Hematopoietic multipotent progenitor cell treated with erythropoietin and hydrocortisone succinate and interleukin-3 and kit ligand, for 6 days (in vitro differentiated cells): ENCODE measurements at regions not wholly inside any gene's neighbourhood (a gene's known extent, or its start where the extent isn't known, plus 50 kb on each side); places are given as distances from the start of the nearest gene placed in this dataset.

ENCODE experiments used
- DNase-seq: peaks from one replicate; pipeline ENCODE4 v3.0.0-alpha.2; 2015

GRCh38 chr1:39085174-39085573 is 59.0 kb downstream of the NDUFS5 start:
- no peak for DNase-seq

DNA sequence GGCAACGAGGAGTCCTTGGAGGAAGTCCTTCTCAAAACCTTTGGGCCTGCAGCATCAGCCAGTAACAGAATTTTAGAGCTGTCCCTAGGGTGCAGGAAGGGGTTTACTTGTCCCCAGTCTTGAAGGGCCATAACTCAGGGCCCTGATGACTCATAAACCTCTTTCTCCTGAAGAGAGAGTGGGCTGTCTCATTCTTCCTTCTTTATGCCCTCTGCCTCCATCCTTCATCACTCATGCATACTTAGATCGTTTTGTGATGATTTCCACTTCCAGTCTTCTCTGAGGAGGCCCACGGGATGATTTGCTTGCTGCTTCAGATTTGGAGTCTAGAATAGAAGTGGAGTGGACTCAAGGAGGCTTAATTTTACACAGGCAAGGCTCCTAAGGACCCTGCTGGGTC is 60.2 kb downstream of the NDUFS5 start:
- no peak for DNase-seq

DNA sequence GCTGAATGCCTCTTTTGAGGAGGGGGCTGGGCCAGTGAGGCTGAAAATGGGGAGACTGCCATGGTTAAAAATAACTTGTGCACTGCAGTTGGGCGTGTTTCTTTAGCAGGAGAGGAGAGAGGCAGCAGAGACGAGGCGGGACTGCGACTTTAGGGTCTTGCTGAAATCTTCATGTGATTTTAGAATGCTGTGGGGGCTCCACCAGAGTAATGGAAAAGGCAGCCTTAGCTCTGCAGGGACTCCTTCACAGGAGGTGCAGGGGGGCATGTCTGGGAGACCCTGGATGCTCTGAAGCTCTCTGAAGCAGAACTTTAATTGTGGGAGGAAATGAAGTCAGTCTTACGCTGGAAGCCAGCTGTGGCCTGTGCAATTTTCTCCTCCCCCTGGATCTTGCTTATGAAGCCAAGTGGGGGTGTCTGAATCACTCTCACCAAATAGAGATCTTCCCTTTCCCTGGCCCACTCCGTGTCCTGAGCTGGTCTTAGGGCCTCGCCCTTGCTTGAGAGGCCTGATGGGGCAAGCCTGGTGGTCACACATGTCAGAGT is 60.8 kb downstream of the NDUFS5 start:
- DNase-seq, result no peak

- DNase-seq, result no peak
Measured at GRCh38 chr1:39087435-39087834, 61.3 kb downstream of the NDUFS5 start.

DNA sequence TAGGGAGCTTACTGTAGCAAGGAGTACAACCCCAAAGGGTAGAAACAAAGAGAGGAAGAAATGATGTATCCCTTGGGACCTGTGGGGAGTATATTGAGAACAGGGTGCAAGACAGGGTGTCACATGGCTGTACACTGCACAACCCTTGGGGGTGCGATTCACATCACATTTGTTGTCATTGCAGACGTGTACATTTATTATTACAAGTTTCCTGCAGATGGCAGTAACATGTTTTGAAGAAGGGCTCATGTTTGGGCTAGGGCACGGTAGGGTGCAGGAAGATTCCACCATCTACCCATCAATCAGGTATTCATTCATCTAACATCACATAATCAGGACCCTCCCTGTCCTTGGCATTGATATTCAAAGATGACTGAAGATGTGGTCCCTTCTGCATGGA is 62.5 kb downstream of the NDUFS5 start:
- peak; percentile 42 for DNase-seq

DNA sequence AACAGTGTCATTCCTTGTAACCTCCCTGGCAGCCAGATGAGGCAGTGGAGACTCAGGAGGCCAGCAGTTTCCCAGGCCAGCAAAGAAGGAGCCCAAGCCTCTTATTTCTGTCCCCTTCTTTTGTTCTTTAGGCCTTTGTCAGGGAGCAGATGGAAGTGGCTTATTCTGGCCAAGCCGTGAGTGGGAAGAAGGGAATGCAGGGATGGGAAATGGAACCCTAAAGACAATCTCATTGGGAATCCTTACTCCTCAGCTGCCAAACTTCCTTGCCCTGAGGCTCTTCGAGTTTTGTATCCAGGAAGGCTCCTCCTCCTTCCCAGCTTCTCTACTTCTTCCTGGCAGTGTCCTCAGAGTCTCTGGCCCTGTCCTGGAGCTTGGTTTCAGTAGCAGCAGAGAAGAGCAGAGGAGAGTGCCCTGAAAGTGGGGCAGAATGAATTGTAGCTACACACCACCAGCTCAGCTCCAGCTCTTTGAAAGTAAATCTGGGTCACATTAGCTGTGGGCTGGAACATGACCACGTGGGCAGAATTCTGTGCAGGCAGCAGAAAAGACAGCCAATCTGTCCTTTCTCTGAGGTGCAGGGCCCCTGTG is 63.9 kb downstream of the NDUFS5 start:
- DNase-seq, result no peak

DNA sequence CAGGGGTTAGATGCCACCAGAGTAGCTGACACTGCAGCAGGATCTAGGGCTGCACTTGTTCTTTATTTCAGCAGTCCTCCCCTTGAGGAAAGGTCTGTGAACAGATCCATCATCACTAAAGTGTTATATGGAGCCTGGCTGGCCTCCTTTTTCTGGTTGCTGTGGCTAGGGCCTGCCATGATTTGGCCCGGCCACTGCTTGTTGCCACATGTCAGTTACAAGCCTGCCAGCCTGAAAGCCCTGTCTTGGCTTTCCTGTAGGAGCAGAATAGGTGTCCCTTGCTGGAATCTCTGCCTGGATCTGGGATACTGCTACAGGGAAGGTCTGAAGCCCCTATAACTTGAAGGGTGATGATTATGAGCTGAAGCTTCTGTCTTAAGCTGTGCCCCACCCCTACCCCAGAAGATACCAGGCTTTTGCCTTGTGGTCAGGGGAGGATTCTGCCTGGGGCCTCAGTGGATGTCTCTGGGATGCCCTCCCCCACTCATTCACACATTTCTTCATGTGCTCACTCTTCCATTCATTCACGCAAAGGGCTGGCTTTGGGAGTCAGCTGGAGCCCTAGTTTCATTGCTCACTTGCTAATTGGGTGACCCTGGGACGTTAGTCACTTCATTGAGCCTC is 64.7 kb downstream of the NDUFS5 start:
- DNase-seq, result peak; percentile 73

GRCh38 chr1:39091845-39092645 is 65.9 kb downstream of the NDUFS5 start:
- DNase-seq, result peak; percentile 93

- no peak for DNase-seq
Measured at GRCh38 chr1:39094685-39095084, 68.5 kb downstream of the NDUFS5 start.

DNA sequence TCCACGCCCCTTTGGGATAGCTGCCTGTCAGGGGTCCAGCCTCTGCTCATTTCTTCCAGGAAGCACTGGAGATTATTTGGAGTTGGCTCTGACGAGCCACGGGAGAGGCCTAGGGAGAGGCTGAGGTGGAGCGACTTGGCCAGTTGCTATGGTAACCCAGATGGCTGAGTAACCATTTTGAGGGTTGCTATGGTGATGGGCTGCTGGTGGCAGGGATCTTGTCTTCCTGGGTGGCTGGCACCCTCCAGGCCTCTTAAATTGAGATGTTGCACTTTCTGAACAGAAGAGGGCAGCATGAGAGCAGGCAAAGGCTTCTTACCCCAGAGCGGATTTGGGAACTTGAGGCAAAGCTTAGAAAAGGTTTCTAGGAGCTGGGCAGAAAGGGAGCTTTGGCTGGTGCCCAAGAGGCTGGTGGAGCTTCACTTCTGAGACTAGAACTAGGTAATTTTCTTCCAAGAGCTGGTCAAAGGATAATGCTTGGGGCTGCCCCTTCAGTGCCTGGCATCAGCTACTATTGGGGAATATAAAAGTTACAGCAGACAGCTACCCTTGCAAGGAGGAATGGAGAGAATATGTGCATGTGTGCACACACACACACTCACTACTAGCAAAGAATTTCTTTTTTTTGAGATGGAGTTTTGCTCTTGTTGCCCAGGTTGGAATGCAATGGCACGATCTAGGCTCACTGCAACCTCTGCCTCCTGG is 72.5 kb downstream of the NDUFS5 start:
- DNase-seq, result peak; percentile 92

- DNase-seq, result peak; percentile 85
Measured at GRCh38 chr1:39102537-39103327, 76.6 kb downstream of the NDUFS5 start.

- DNase-seq, result no peak
Measured at GRCh38 chr1:39103328-39104157, 77.4 kb downstream of the NDUFS5 start.

DNA sequence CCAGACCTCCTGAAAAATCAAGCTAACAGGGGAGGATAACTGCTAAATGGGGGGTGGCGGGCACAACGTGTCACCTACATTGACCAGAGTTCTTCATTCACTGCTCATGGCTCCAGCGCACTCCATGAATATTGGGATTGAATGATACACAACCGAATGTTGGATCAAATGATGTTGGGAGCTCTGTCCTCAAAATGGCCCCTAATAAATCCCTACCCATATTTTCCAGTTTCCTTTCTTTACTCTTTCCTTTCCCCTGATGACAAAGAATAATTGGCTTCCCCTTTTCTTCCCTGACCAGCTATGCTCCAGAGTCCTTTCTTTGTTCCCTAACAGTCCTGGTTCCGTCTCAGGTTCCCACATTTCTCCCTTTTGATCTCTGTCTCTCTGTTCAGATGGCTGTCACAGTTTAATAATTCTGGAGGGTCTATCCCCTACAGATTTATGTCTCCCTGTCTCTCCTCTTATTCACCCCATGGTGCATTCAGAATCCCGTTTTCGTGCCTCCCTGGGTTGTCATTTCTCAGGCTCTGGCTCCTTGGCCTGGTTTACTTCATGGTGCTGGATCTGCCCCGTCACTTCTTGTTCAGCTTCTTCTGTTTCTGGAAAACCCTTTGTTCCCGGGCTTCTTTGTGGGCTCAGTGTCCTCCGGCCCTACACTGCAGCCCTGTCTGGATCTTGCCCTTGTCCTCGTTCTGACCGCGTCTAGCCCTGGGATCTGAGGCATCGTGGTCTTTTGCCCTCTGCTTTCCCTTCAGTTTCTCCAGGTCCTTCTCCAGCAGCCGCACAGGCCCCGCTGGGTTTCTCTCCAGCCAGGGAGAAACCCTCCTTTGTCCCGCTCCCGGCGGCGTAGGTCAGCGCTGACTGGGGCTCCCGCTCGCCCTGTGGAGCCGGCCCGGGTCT is 78.3 kb downstream of the NDUFS5 start:
- no peak for DNase-seq

GRCh38 chr1:39105061-39105840 is 79.1 kb downstream of the NDUFS5 start:
- peak; percentile 71 for DNase-seq

DNA sequence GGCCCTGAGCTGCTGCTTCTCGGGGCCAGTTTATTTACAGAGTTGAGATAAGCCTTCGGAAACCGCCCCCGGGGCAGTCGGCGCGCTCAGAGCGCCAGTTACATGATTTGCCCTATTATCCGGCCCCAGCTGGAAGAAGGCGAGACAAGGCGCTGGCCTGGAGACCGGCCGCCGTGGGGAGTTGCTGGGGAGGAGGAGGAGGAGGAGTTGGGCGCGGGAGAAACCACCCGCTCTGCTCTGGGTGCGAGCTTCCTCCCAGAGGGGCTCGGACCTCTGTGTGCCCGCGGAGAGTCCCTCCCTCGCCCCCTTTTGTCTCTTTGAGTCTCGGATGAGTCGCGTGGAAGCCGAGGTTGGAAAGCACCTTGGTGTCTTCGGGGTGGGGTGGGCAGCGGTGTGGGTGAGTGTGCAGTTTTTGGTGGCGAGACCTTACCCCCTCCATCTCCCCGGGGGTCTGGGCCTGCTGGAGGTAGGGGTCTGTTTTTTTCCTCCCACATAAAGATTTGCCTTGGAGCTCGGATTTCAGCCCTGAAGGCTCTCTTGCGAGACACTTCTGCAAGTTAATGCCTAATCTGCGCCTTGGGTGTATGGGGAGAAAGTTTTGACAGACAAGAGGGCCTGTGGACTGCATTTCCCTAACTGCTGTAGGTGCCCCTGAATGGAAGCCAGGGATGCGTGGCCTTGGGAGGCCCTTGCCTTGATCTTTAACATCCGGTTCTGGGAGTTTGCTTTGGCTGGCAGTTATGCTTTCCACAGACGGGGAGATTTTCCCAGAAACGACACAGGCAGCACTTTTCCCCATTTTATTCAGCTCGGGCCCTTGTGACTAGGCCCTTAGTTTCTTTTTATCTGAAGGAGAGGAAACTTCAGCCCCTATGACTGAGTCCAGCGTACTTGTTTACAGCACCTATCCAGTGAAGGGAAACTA is 80.0 kb downstream of the NDUFS5 start:
- DNase-seq, result peak; percentile 65

- no peak for DNase-seq
Measured at GRCh38 chr1:39106801-39107327, 80.7 kb downstream of the NDUFS5 start.

GRCh38 chr1:39107341-39108290 is 81.5 kb downstream of the NDUFS5 start:
- no peak for DNase-seq
